Caco-2 (cell line): ENCODE measurements at regions not wholly inside any gene's neighbourhood (a gene's known extent, or its start where the extent isn't known, plus 50 kb on each side); places are given as distances from the start of the nearest gene placed in this dataset.

ENCODE experiments used
- BruUV-seq: library from RNA; stranded (reverse); fragments of 400-500 nt; replicated peaks from 2 replicates; lab custom pipeline; 2021; lab: Mats Ljungman, UMichigan
- CTCF ChIA-PET: fragments of 300-600 bp; sonication (Branson Sonifier 250); formaldehyde crosslinking; loops from one replicate; lab custom pipeline; 2022; ENCODE audit warnings: antibody characterized with exemption; lab: Charles Lee
- POLR2A ChIA-PET: fragments of 300-600 bp; sonication (Branson Sonifier 250); formaldehyde crosslinking; loops from one replicate; lab custom pipeline; 2022; ENCODE audit warnings: antibody characterized with exemption; lab: Charles Lee
- DNase-seq, 2 experiments: peaks; one replicate each; pipeline versions ENCODE4 v3.0.0 to v3.0.0-alpha.2; 2020 to 2022
- H3K27me3 ChIP-seq: replicated peaks from 2 replicates; pipeline ENCODE4 v1.6.0; 2011; ENCODE audit warnings: low read length; ENCODE audit not compliant: control insufficient read depth, insufficient read depth
- H3K36me3 ChIP-seq: 2 replicates; pipeline ENCODE4 v1.5.1; 2011; ENCODE audit warnings: low read length; ENCODE audit not compliant: control insufficient read depth, insufficient read depth
- H3K4me1 ChIP-seq: fragments of 250-450 bp; sonication (Bioruptor Pico); 2 replicates; pipeline ENCODE4 v1.5.1; 2020; ENCODE audit warnings: mild to moderate bottlenecking
- H3K4me3 ChIP-seq: 2 replicates; pipeline ENCODE4 v1.5.1; 2011; ENCODE audit warnings: low read depth, mild to moderate bottlenecking, control low read depth, low read length
- H3K9me3 ChIP-seq: fragments of 250-450 bp; sonication (Bioruptor Pico); 2 replicates; pipeline ENCODE4 v1.5.1; 2020; ENCODE audit warnings: mild to moderate bottlenecking, moderate library complexity
- H3K27ac Mint-ChIP-seq: one replicate; pipeline ENCODE4 v1.8.0; 2022; ENCODE audit warnings: mixed read lengths; ENCODE audit not compliant: unreplicated experiment
- H3K27me3 Mint-ChIP-seq: one replicate; pipeline ENCODE4 v1.8.0; 2022; ENCODE audit warnings: mixed read lengths; ENCODE audit not compliant: insufficient read depth, unreplicated experiment
- H3K36me3 Mint-ChIP-seq: one replicate; pipeline ENCODE4 v1.8.0; 2022; ENCODE audit warnings: mild to moderate bottlenecking, mixed read lengths; ENCODE audit not compliant: insufficient read depth, unreplicated experiment
- H3K4me1 Mint-ChIP-seq: one replicate; pipeline ENCODE4 v1.8.0; 2022; ENCODE audit warnings: low read depth, mixed read lengths; ENCODE audit not compliant: unreplicated experiment
- H3K4me3 Mint-ChIP-seq: one replicate; pipeline ENCODE4 v1.8.0; 2022; ENCODE audit warnings: mild to moderate bottlenecking, moderate library complexity, mixed read lengths; ENCODE audit not compliant: unreplicated experiment
- H3K9me3 Mint-ChIP-seq: one replicate; pipeline ENCODE4 v1.8.0; 2022; ENCODE audit warnings: mixed read lengths; ENCODE audit not compliant: unreplicated experiment
- CTCF ChIP-seq, 2 experiments: fragments of 200-600 bp in 1 of 2; IDR thresholded peaks; 1 replicate in 1 of 2; 2 replicates in 1 of 2; pipeline versions ENCODE4 v1.5.1 to v1.8.0; 2011 to 2022; ENCODE audit warnings: antibody characterized with exemption in 1 of 2, control low read depth in 1 of 2, inconsistent platforms in 1 of 2, low read depth in 1 of 2, low read length in 1 of 2, mild to moderate bottlenecking in 1 of 2, moderate library complexity in 1 of 2; ENCODE audit not compliant: insufficient read depth in 1 of 2, severe bottlenecking in 1 of 2, unreplicated experiment in 1 of 2
- intact Hi-C: fragments of 100-400 bp; cut with micrococcal nuclease; formaldehyde crosslinking; loops from one replicate; pipeline ENCODE4 v1.10.0; 2022; ENCODE audit not compliant: unreplicated experiment

- TF ChIP-seq CTCF (IDR thresholded peaks at IDR 0.05; ENCODE audit: insufficient read depth in 1 of 2, low read depth in 1 of 2, low read length in 1 of 2, severe bottlenecking in 1 of 2, unreplicated experiment in 1 of 2): no peak
- Histone ChIP-seq H3K4me3 (no peak overlapping the region), H3K36me3 (no peaks in the 10 kb centered on the region), H3K9me3 (peaks cover 5% of the 10 kb centered on the region; the same call in 1 of the 2 replicates), H3K4me1 (no peaks in the 10 kb centered on the region), H3K27me3 (no peaks in the 10 kb centered on the region)
- POLR2A ChIA-PET: no interaction called here
- H3K27me3 Mint-ChIP-seq: no peaks in the 10 kb centered on the region
- H3K36me3 Mint-ChIP-seq: no peaks in the 10 kb centered on the region
- no peaks in the 10 kb centered on the region for H3K4me1 Mint-ChIP-seq
- peaks cover 20% of the 10 kb centered on the region for H3K9me3 Mint-ChIP-seq
- no TSS peak for BruUV-seq
- intact Hi-C loops: no loop called here
- DNase-seq: no peak
- H3K4me3 Mint-ChIP-seq: no peak overlapping the region
- H3K27ac Mint-ChIP-seq: no peak overlapping the region
- CTCF ChIA-PET: no interaction called here
Measured at GRCh38 chr13:81283561-81283960, 942.6 kb upstream of the SPRY2 start.

DNA sequence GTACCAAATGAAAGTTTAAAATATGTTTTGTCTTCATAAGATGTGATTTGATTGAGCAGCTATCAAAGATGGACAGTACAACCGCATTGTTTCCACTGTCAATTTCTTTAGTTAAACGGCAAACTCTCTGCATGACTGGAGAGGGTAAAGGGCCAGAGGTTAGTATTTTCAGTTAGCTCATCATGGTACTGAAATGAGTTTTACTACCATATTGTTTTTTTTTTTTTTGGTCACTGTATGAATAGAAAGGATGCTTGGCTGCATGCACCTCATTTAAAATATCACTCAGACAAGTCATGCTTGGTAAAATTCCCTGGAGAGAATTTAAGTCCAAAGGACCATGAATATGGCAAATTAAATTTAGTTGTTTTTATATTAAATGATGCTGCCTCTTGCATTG, 942.1 kb upstream of the SPRY2 start:
- Mint-ChIP-seq H3K4me1 (no peaks in the 10 kb centered on the region), H3K36me3 (no peaks in the 10 kb centered on the region), H3K27me3 (no peaks in the 10 kb centered on the region), H3K9me3 (peaks cover 20% of the 10 kb centered on the region), H3K4me3 (no peak overlapping the region), H3K27ac (no peak overlapping the region)
- Histone ChIP-seq H3K36me3 (no peaks in the 10 kb centered on the region), H3K9me3 (peaks cover 5% of the 10 kb centered on the region; the same call in 1 of the 2 replicates), H3K27me3 (no peaks in the 10 kb centered on the region), H3K4me1 (no peaks in the 10 kb centered on the region), H3K4me3 (no peak overlapping the region)
- TF ChIP-seq CTCF (IDR thresholded peaks at IDR 0.05; ENCODE audit: insufficient read depth in 1 of 2, low read depth in 1 of 2, low read length in 1 of 2, severe bottlenecking in 1 of 2, unreplicated experiment in 1 of 2): no peak
- BruUV-seq: no TSS peak
- intact Hi-C loops: no loop called here
- POLR2A ChIA-PET: no interaction called here
- DNase-seq: no peak
- CTCF ChIA-PET: no interaction called here

- no peak overlapping the region for H3K4me3 Mint-ChIP-seq
- Histone ChIP-seq H3K4me3 (no peak overlapping the region), H3K36me3 (no peaks in the 10 kb centered on the region), H3K9me3 (peaks cover 11% of the 10 kb centered on the region), H3K4me1 (no peaks in the 10 kb centered on the region), H3K27me3 (no peaks in the 10 kb centered on the region)
- intact Hi-C loops: no loop called here
- H3K4me1 Mint-ChIP-seq: no peaks in the 10 kb centered on the region
- BruUV-seq: no TSS peak
- ChIA-PET POLR2A (no interaction called here), CTCF (no interaction called here)
- peak; percentile 37 to 39 for DNase-seq
- no peak overlapping the region for H3K27ac Mint-ChIP-seq
- no peaks in the 10 kb centered on the region for H3K36me3 Mint-ChIP-seq
- no peak for TF ChIP-seq CTCF (IDR thresholded peaks at IDR 0.05; ENCODE audit: insufficient read depth in 1 of 2, low read depth in 1 of 2, low read length in 1 of 2, severe bottlenecking in 1 of 2, unreplicated experiment in 1 of 2)
- no peaks in the 10 kb centered on the region for H3K27me3 Mint-ChIP-seq
- H3K9me3 Mint-ChIP-seq: peaks cover 17% of the 10 kb centered on the region
Measured at GRCh38 chr13:81275666-81276258, 934.8 kb upstream of the SPRY2 start.
